Left lobe of liver (tissue), 2 donors: ENCODE measurements at regions not wholly inside any gene's neighbourhood (a gene's known extent, or its start where the extent isn't known, plus 50 kb on each side); places are given as distances from the start of the nearest gene placed in this dataset.
"Not testable (repeated sequence)": the region's sequence is repeated elsewhere in the genome, so short reads cannot be mapped to it uniquely, and the experiment has no call there.

ENCODE experiments used
- ATAC-seq: fragments of 200-7000 bp; cut with Tn5 transposase; one replicate; pipeline ENCODE4 v1.9.1; 2020; ENCODE audit warnings: mild to moderate bottlenecking, moderate library complexity
- DNase-seq: peaks from one replicate; pipeline ENCODE4 v3.0.0-alpha.2; 2020; ENCODE audit warnings: low spot score
- donor health status: DM: no; HTN: no; CAD: no; lungs with moderate emphysema.
- donor health status: DM: no; HTN: yes; CAD: no.

DNA sequence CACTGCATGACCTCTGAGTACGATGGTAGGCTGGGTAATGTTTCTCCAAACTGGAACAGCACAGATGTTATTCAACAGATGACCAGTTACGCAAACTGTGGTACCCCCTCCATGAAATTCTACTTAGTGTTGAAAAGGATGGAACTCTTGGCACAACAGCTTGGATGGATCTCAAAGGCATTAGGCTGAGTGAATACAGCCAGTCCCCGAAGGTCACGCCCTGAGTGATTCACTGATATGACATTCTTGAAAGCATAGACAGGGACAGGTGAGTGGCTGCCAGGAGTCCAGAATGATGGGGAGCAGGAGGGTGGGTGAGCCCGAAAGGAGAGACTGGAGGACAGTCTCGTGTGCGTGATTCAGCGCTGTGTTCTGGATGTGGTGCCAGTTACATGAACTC is 187.5 kb upstream of the TMEM132C start:
- DNase-seq = no peak
- ATAC-seq = no peak

DNA sequence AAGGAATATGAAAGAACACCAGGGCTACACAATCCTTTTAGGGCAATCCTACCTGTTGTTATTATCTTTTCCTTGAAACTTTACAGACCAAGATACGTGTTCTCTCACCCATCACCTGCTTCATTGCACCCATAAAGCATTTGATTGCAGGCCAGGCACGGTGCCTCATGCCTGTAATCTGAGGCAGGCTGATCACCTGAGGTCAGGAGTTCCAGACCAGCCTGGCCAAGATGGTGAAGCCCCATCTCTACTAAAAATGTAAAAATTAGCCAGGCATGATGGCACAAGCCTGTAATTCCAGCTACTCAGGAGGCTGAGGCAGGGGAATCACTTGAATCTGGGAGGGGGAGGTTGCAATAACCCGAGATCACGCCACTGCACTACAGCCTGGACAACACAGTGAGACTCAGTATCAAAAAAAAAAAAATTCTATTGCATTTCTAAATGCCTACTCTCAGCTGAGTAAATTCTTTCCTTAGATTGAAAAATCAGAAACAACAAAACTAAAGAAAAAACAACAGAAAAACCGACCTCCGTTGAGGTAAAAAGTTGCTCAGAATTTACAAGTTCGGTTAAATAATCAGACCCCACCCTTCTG is 183.7 kb upstream of the TMEM132C start:
- no peak for ATAC-seq
- no peak for DNase-seq

GRCh38 chr12:128088926-128089325 is 178.0 kb upstream of the TMEM132C start:
- ATAC-seq (no peak), DNase-seq (no peak)

DNA sequence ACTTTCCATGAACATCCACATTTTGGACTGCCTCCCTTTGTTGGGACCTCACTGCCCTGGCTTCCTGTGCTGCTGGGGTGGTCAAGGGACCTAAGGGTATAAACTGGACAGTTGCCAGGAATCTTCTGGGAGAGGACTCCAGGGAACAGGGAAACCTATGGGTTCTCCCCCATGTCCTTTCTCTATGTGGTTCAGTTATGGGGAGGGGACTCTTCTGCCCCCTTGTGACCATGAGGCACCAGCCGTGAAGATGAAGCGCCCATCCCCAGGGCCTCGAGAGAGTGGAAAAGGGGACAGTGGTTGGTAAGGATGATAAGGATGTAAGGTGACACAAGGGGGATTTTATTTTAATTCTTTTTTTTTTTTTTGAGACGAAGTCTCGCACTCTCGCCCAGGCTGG is 177.0 kb upstream of the TMEM132C start:
- ATAC-seq (no peak), DNase-seq (no peak)

DNA sequence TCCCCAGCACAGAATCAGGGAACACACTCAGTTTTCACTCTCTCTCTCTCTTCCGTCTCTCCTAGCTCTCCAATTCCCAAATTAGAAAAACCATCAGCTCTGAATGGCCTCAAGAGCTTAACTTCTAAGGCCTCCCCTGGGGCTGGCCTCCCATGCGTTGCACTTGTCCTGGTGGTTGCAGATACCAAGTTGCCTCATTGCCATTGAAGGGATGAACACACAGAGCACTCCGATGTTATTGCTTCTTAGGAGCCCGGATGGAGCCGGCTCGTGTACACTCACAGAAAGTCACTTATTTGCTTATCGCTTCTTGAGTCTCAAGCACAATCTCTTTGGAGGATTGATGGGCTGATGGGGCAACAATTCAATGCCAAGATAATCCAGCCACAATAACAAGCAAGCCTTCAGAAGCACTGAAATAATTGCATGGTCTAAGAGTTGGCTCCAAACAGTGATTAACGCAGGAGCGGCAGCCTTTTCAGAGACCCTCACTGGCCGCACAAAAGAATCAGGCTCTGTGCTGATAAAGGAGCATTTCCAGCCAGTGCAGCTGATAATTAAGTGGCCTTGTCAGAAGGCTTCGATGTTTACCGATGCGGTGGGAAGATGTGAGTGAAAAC is 175.8 kb upstream of the TMEM132C start:
- no peak for DNase-seq
- ATAC-seq = no peak

DNA sequence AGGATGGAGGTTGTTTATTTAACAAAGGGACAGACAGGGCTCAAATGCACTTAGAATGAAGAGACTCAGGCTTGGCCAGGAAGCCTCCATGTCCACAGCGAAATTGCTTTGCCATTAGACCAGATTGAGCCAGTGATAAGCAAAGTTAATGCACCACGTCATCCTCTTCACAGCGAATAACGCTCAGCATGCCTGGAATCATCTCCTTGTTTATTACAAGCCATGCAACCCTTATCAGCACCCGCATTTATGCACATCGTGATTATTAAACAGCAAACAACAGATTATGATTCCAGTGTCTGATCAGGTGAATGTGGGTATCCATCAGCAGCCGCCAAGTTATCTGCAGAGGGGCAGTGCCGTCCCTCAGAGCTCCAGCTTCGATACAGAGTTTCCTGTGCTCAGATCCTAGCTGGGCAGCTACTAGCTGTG is 175.0 kb upstream of the TMEM132C start:
- no peak for ATAC-seq
- DNase-seq = no peak

DNA sequence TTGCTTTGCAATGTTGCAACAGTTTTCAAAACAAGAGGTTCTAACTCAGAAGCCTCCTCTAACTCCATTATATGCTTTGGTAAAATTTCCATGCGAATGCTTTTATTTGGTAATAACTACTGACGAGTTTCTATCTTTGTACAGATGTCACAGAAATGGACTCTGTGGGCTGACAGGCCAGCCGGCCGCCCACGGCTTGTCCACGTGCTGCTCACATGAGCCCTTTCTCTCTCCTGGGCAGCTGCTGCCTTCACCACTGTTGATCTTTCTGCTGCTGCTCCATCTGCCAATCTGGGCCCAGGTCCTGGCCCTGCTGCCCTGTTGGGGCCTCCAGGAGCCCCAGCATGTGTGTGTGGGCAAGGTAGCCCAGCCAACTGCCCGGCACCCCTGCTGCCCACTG is 168.2 kb upstream of the TMEM132C start:
- peak; percentile 82 for DNase-seq
- peak; percentile 98 for ATAC-seq

GRCh38 chr12:128103152-128103551 is 163.8 kb upstream of the TMEM132C start:
- ATAC-seq = no peak

DNA sequence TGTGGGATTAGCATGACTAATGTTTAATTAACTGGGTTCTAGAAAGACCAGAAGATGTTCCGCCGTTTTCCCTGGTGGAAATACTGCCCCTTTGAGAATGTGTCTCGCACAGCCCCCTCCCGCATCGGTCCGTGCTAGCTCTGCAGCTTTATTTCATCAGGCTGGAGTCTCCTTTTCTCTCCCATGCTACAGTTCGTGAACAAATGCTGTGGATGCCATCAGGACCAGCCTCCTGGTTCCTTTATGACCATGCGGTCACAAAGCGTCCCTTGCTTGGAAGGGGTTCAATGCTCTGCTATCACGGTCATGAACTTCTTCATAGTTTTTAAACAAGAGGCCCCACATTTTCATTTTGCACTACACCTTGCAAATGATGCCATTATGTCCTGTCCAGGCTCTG is 157.7 kb upstream of the TMEM132C start:
- DNase-seq (no peak), ATAC-seq (no peak)

More at GRCh38 chr12:128103152-128103551, 163.8 kb upstream of the TMEM132C start:
- DNase-seq = no peak

DNA sequence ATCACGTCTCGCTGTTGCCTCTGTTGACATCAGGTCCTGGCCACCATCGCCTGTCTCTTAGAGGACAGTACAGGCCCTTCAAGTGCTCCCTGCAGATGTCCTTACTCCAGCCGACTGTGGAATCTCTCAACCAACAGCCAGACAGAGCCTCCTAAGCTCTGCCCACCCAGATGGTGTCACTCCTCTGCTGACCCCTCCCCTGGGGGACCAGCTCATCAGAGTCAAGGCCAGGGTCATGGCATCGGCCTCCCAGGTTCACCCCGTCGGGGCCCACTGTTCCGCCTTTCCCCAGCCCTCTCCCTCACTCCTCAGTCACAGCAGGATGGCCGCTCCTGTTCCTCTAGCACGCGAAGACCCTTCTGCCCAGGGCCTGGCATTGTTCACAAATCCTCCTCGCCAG is 157.3 kb upstream of the TMEM132C start:
- DNase-seq (no peak), ATAC-seq (no peak)

- no peak for ATAC-seq
Observed at GRCh38 chr12:128111333-128111732, 155.6 kb upstream of the TMEM132C start.

DNA sequence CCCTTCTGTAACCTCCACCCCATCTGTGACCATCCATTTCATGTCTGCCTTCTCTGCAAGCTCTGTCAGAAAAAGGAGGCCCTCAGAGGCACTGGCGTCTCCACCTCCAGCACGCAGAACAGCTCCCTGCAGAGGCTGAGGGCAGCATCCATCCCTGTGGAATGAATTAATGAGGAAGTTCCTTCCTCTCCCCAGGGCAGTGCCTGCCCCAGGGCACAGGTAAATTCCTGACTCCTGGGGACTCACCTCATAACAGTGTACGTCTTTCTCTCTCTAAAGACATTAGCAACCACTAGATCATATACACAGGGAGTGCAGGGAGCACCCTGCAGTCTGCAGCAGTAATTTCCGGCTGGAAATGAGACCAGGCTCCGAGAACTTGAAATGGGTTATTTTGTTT is 155.0 kb upstream of the TMEM132C start:
- ATAC-seq (no peak), DNase-seq (no peak)

More at GRCh38 chr12:128111333-128111732, 155.6 kb upstream of the TMEM132C start:
- DNase-seq = no peak

GRCh38 chr12:128113250-128113649 is 153.7 kb upstream of the TMEM132C start:
- not testable (repeated sequence) for ATAC-seq, DNase-seq

DNA sequence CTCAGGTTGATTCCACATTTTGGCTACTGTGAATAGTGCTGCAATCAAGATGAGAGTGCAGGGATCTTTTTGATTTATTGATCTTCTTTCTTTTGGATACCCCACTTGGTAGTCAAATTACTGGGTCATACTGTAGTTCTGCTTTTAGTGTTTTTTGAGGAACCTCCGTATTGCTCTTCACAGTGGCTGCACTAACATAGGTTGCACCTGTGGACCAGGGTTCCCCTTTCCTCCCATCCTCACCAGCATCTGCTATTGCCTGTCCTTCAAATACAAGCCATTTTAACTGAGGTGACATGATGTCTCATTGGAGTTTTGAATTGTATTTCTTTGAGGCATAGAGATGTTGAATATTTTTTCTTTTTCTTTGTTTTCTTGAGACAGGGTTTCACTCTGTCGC is 152.5 kb upstream of the TMEM132C start:
- DNase-seq (no peak), ATAC-seq (no peak)

DNA sequence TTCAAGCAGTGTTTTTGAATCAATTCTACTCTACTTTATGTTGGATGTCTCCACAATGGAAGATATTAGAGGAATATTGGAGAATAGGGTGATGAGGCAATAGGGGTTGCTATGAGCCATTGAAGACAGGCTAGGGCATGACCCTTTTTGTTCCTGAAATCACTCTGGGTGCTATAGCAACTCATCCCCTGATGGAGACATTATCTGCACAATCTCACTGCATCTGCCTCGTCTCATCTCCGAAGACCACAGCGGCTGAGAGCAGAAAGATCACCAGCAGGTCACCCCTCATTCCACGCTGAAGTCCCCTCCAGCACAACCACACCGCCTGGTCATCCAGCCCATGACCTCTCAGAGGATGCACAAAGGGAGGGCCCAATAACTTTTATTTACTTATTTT is 150.4 kb upstream of the TMEM132C start:
- DNase-seq = no peak

DNA sequence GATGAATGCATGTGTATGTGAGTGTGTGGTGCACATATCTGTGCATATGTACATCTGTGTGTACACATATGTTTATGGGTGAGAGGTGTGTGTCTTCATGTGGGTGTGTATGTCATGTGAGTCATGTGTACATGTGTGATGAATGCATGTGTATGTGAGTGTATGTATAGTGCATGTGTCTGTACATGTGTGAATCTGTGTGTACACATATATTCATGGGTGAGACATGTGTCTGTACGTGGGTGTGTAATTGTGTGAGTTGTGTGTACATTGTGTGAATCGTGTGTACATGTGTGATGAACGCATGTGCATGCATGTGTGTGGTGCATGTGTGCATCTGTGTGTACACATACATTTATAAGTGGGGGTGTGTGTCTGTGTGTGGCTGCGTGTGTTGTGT is 146.9 kb upstream of the TMEM132C start:
- DNase-seq (no peak), ATAC-seq (no peak)

More for the DNA sequence above, 150.4 kb upstream of the TMEM132C start:
- no peak for ATAC-seq

- ATAC-seq (no peak), DNase-seq (no peak)
Observed at GRCh38 chr12:128121424-128121823, 145.5 kb upstream of the TMEM132C start.

DNA sequence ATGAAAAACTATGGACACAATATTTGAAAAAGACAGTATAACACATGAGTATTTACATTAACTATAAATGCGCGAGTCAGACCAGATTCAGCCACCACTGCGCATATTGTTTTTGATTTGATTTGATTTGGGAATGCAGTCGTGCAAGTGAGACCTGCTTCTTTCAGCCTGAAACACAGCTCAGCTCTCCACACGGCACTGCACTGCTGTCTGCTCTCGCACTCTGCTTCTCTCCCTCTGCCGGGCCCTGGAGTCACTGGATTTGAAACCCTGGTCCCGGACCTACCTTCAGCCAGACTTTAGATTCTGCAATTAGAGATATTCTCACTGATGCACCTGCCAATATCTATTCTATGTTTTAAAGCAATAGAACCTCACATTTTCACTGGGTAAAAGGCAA is 143.9 kb upstream of the TMEM132C start:
- DNase-seq (no peak), ATAC-seq (no peak)

GRCh38 chr12:128131955-128132354 is 135.0 kb upstream of the TMEM132C start:
- ATAC-seq = no peak

GRCh38 chr12:128133321-128134073 is 133.5 kb upstream of the TMEM132C start:
- ATAC-seq = no peak
- DNase-seq = no peak

More at GRCh38 chr12:128131955-128132354, 135.0 kb upstream of the TMEM132C start:
- DNase-seq = no peak

DNA sequence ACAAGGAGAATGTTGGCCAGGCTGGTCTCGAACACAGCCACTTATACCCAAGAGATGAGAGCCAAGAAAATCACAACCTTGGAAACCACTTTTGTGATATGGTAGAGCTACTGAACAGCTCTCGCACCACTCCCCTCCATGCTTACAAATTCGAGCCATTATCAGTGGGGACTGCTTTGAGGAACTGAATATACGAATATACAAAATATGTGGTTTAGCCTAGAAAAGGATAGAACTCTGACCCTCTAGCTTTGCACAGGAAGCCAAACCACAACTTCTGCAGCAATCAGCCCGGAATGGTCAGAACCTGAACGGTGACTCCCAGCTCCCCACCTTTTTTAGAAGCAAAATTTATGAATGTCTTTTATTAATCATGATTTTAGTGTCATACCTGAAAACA is 129.8 kb upstream of the TMEM132C start:
- DNase-seq (no peak), ATAC-seq (no peak)

DNA sequence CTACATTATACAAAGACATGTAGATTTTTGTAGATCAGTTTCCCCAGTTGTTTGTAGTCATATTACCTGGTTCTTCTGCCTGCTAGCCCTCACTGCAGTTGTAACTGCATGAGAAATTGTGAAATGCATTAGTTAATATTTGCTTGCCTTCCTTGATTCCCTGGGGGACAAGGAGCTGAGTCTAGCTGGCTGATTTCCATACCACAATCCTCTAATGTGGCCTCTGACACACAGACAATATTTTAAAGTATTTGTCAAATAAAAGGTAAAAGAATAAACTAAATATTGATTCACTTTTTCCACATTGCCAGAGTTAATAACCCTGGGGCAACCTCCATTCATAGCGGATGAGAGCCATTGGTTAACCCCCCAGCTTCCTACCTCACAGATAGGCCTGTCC is 128.8 kb upstream of the TMEM132C start:
- ATAC-seq (no peak), DNase-seq (no peak)
